ENCODE measurements at regions not wholly inside any gene's neighbourhood (a gene's known extent, or its start where the extent isn't known, plus 50 kb on each side); places are given as distances from the start of the nearest gene placed in this dataset.

DNA sequence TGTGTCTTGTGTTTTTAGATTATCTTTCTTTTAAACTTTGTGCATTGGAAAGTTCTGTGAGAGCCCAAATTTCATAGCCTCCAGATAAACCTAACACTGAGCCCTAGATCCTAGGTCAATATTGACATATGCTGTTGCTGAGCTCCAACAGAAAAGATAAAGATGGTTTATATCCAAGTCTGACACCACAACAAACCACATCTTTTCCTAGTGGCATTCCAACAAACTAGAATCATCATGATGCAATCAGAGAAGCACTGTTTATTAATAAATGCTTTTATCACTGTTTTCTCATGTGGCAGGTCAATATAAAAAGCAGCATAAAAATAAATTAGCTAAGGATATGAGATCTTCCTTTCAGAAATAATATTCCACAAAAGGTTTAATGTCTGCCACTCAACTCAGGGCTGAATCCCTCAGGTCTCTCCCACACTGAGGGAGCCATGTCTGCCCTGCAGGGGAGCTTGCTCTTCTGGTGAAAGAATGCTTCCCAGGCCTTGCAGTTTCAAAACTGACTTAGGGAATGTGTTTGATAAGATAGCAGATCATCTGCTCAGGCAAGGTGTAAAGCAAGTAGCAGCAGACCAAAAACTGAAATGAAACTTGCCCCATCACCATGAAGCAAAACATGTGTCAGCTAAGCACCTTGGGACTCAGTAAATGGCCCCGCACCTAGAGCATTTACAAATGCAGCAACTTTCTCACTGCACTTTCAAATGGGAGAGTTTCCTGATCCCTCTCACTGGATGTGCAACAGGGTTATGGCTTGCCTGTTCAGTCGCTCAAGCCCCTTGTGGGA is 493.0 kb downstream of the AGTPBP1 start:
- TF ChIP-seq, protein P1, sequence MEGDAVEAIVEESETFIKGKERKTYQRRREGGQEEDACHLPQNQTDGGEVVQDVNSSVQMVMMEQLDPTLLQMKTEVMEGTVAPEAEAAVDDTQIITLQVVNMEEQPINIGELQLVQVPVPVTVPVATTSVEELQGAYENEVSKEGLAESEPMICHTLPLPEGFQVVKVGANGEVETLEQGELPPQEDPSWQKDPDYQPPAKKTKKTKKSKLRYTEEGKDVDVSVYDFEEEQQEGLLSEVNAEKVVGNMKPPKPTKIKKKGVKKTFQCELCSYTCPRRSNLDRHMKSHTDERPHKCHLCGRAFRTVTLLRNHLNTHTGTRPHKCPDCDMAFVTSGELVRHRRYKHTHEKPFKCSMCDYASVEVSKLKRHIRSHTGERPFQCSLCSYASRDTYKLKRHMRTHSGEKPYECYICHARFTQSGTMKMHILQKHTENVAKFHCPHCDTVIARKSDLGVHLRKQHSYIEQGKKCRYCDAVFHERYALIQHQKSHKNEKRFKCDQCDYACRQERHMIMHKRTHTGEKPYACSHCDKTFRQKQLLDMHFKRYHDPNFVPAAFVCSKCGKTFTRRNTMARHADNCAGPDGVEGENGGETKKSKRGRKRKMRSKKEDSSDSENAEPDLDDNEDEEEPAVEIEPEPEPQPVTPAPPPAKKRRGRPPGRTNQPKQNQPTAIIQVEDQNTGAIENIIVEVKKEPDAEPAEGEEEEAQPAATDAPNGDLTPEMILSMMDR (IDR thresholded peaks at IDR 0.05; ENCODE audit: low read depth, low read length, missing input control), result no peak
- TF ChIP-seq, protein P2, sequence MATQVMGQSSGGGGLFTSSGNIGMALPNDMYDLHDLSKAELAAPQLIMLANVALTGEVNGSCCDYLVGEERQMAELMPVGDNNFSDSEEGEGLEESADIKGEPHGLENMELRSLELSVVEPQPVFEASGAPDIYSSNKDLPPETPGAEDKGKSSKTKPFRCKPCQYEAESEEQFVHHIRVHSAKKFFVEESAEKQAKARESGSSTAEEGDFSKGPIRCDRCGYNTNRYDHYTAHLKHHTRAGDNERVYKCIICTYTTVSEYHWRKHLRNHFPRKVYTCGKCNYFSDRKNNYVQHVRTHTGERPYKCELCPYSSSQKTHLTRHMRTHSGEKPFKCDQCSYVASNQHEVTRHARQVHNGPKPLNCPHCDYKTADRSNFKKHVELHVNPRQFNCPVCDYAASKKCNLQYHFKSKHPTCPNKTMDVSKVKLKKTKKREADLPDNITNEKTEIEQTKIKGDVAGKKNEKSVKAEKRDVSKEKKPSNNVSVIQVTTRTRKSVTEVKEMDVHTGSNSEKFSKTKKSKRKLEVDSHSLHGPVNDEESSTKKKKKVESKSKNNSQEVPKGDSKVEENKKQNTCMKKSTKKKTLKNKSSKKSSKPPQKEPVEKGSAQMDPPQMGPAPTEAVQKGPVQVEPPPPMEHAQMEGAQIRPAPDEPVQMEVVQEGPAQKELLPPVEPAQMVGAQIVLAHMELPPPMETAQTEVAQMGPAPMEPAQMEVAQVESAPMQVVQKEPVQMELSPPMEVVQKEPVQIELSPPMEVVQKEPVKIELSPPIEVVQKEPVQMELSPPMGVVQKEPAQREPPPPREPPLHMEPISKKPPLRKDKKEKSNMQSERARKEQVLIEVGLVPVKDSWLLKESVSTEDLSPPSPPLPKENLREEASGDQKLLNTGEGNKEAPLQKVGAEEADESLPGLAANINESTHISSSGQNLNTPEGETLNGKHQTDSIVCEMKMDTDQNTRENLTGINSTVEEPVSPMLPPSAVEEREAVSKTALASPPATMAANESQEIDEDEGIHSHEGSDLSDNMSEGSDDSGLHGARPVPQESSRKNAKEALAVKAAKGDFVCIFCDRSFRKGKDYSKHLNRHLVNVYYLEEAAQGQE (IDR thresholded peaks at IDR 0.05), result no peak
- TF ChIP-seq RAD21 (IDR thresholded peaks at IDR 0.05), result no peak
- TF ChIP-seq HNF4A (conservative IDR thresholded peaks at IDR 0.05), result no peak
